Transverse colon (tissue), 3 donors: ENCODE measurements at regions not wholly inside any gene's neighbourhood (a gene's known extent, or its start where the extent isn't known, plus 50 kb on each side); places are given as distances from the start of the nearest gene placed in this dataset.

Source experiments
- CTCF ChIP-seq, 5 experiments: fragments of 200-600 bp in 3 of 5; fragments of 450-650 bp in 2 of 5; sonication (generic) in 3 of 5; IDR thresholded peaks; 1 replicate in 2 of 5; 2 replicates in 3 of 5; pipeline ENCODE4 v1.5.1; 2016 to 2017; ENCODE audit warnings: antibody characterized with exemption in 5 of 5, inconsistent platforms in 3 of 5, mild to moderate bottlenecking in 2 of 5, moderate library complexity in 1 of 5
- EP300 ChIP-seq: sonication (generic); formaldehyde crosslinking; IDR thresholded peaks from one replicate; pipeline ENCODE4 v1.6.1; 2017; ENCODE audit warnings: antibody characterized with exemption, low read depth
- POLR2A ChIP-seq: fragments of 450-650 bp; IDR thresholded peaks from one replicate; pipeline ENCODE4 v1.6.1; 2016; ENCODE audit warnings: antibody characterized with exemption, mild to moderate bottlenecking, moderate library complexity

- no peak for TF ChIP-seq EP300
- no peak for TF ChIP-seq POLR2A
- TF ChIP-seq CTCF (IDR thresholded peaks at IDR 0.05), result no peak
Observed at GRCh38 chr1:115499253-115499652, 142.5 kb upstream of the VANGL1 start.
